GM23338 (cell line): ENCODE measurements at regions not wholly inside any gene's neighbourhood (a gene's known extent, or its start where the extent isn't known, plus 50 kb on each side); places are given as distances from the start of the nearest gene placed in this dataset.

Source experiments
- ATAC-seq: fragments of 200-7000 bp; cut with Tn5 transposase; 3 replicates; pipeline ENCODE4 v1.9.1; 2020
- DNase-seq: peaks from one replicate; pipeline ENCODE4 v3.0.0-alpha.2; 2015; ENCODE audit warnings: low spot score
- H2AFZ ChIP-seq: fragments of 200-600 bp; sonication (generic); 2 replicates; pipeline ENCODE4 v1.8.0; 2016; ENCODE audit warnings: antibody characterized with exemption, mild to moderate bottlenecking, moderate library complexity
- H3F3A ChIP-seq: fragments of 200-600 bp; sonication (generic); replicated peaks from 2 replicates; pipeline ENCODE4 v1.8.0; 2017; ENCODE audit warnings: antibody characterized with exemption, mixed run types, low read depth
- H3K27ac ChIP-seq: fragments of 200-600 bp; sonication (generic); 2 replicates; pipeline ENCODE4 v1.6.1; 2016; ENCODE audit warnings: low read depth
- H3K27me3 ChIP-seq: fragments of 200-600 bp; sonication (generic); 2 replicates; pipeline ENCODE4 v1.8.0; 2016; ENCODE audit warnings: mild to moderate bottlenecking, mixed run types, moderate library complexity; ENCODE audit not compliant: insufficient read depth
- H3K36me3 ChIP-seq: fragments of 200-600 bp; sonication (generic); 2 replicates; pipeline ENCODE4 v1.8.0; 2016; ENCODE audit warnings: mild to moderate bottlenecking; ENCODE audit not compliant: insufficient read depth
- H3K4me1 ChIP-seq: fragments of 200-600 bp; sonication (generic); 2 replicates; pipeline ENCODE4 v1.8.0; 2016; ENCODE audit warnings: mild to moderate bottlenecking, moderate library complexity; ENCODE audit not compliant: insufficient read depth
- H3K4me2 ChIP-seq: fragments of 200-600 bp; sonication (generic); 2 replicates; pipeline ENCODE4 v1.7.1; 2017; ENCODE audit warnings: mixed run types
- H3K4me3 ChIP-seq: fragments of 200-600 bp; sonication (generic); 2 replicates; pipeline ENCODE4 v1.6.1; 2016; ENCODE audit warnings: mixed run types
- H3K79me2 ChIP-seq: fragments of 200-600 bp; sonication (generic); replicated peaks from 2 replicates; pipeline ENCODE4 v1.8.0; 2017; ENCODE audit warnings: mild to moderate bottlenecking; ENCODE audit not compliant: insufficient read depth
- H3K9me2 ChIP-seq: fragments of 200-600 bp; sonication (generic); 2 replicates; pipeline ENCODE4 v1.8.0; 2017; ENCODE audit not compliant: insufficient read depth
- H4K20me1 ChIP-seq: fragments of 200-600 bp; sonication (generic); replicated peaks from 2 replicates; pipeline ENCODE4 v1.8.0; 2017; ENCODE audit warnings: mild to moderate bottlenecking; ENCODE audit not compliant: insufficient read depth
- H3K27ac Mint-ChIP-seq: 2 replicates; pipeline ENCODE4 v1.8.0; 2020; ENCODE audit warnings: inconsistent platforms, mild to moderate bottlenecking, moderate library complexity, mixed read lengths
- H3K27me3 Mint-ChIP-seq: 3 replicates; pipeline ENCODE4 v1.8.0; 2022; ENCODE audit warnings: low read depth, mild to moderate bottlenecking, moderate library complexity, mixed read lengths, inconsistent platforms; ENCODE audit not compliant: insufficient read depth, poor library complexity
- H3K36me3 Mint-ChIP-seq: 3 replicates; pipeline ENCODE4 v1.8.0; 2021; ENCODE audit warnings: low read depth, mild to moderate bottlenecking, inconsistent platforms, moderate library complexity, mixed read lengths
- H3K4me1 Mint-ChIP-seq: 3 replicates; pipeline ENCODE4 v1.8.0; 2020; ENCODE audit warnings: mild to moderate bottlenecking, inconsistent platforms, mixed read lengths
- H3K4me3 Mint-ChIP-seq: 3 replicates; pipeline ENCODE4 v1.8.0; 2021; ENCODE audit warnings: moderate library complexity, mild to moderate bottlenecking, inconsistent platforms, mixed read lengths
- H3K9me3 Mint-ChIP-seq: 3 replicates; pipeline ENCODE4 v1.8.0; 2020; ENCODE audit warnings: moderate library complexity, mild to moderate bottlenecking, inconsistent platforms, mixed read lengths
- CREB1 ChIP-seq: fragments of 250-450 bp; sonication (Bioruptor Pico); IDR thresholded peaks from 2 replicates; pipeline ENCODE4 v1.5.0; 2020; ENCODE audit warnings: low read depth, mild to moderate bottlenecking, moderate library complexity
- EZH2 ChIP-seq: fragments of 200-600 bp; sonication (generic); IDR thresholded peaks from one replicate; pipeline ENCODE4 v1.8.0; 2017; ENCODE audit warnings: antibody characterized with exemption, mild to moderate bottlenecking, low read depth; ENCODE audit not compliant: unreplicated experiment
- EZH2phosphoT487 ChIP-seq: fragments of 200-600 bp; sonication (generic); IDR thresholded peaks from one replicate; pipeline ENCODE4 v1.8.1; 2018; ENCODE audit warnings: antibody characterized with exemption; ENCODE audit not compliant: unreplicated experiment
- NANOG ChIP-seq: IDR thresholded peaks from 2 replicates; pipeline ENCODE4 v1.6.1; 2016; ENCODE audit warnings: antibody characterized with exemption, borderline replicate concordance
- POLR2AphosphoS5 ChIP-seq: IDR thresholded peaks from 2 replicates; pipeline ENCODE4 v1.6.1; 2016; ENCODE audit warnings: antibody characterized with exemption, low read depth
- STAT1 ChIP-seq: IDR thresholded peaks from one replicate; pipeline ENCODE4 v1.6.1; 2016; ENCODE audit warnings: antibody characterized with exemption; ENCODE audit not compliant: unreplicated experiment
- ZNF331 ChIP-seq: fragments of 250-450 bp; sonication (Bioruptor Pico); IDR thresholded peaks from 2 replicates; pipeline ENCODE4 v1.5.0; 2020; ENCODE audit warnings: low read depth, mild to moderate bottlenecking, moderate library complexity
- ZNF462 ChIP-seq: fragments of 250-450 bp; sonication (Bioruptor Pico); IDR thresholded peaks from 2 replicates; pipeline ENCODE4 v1.5.0; 2020; ENCODE audit warnings: mild to moderate bottlenecking, moderate library complexity

GRCh38 chr7:20839196-20839735 is 52.6 kb upstream of the SP8 start:
- no peak for ATAC-seq
- Mint-ChIP-seq H3K4me1 (peaks cover 1% of the 10 kb centered on the region; the same call in 2 of the 3 replicates), H3K4me3 (no peak overlapping the region), H3K36me3 (no peaks in the 10 kb centered on the region), H3K9me3 (no peaks in the 10 kb centered on the region), H3K27ac (no peak overlapping the region), H3K27me3 (no peaks in the 10 kb centered on the region)
- no peaks in the 10 kb centered on the region for H3K36me3 ChIP-seq
- no peak for DNase-seq
- no peaks in the 10 kb centered on the region for H3K27me3 ChIP-seq
- H3K4me3 ChIP-seq: no peak overlapping the region
- 0 out of 2 replicates have a peak, but pooled peaks cover 3% of the 10 kb centered on the region for H3K4me1 ChIP-seq
- H3K27ac ChIP-seq: no peak overlapping the region
- H4K20me1 ChIP-seq: no peaks in the 10 kb centered on the region
- H3K4me2 ChIP-seq: no peak overlapping the region
- no peaks in the 10 kb centered on the region for H3K9me2 ChIP-seq
- H3F3A ChIP-seq: no peaks in the 10 kb centered on the region
- no peak for TF ChIP-seq CREB1 (CRISPR knock-in tag)
- no peak for TF ChIP-seq EZH2phosphoT487
- no peak for TF ChIP-seq STAT1
- no peak for TF ChIP-seq ZNF462
- no peak for TF ChIP-seq ZNF331 (CRISPR knock-in tag)
- no peak for TF ChIP-seq NANOG
- TF ChIP-seq POLR2AphosphoS5: no peak
- TF ChIP-seq EZH2: no peak
- no peak overlapping the region for H2AFZ ChIP-seq
- H3K79me2 ChIP-seq: no peaks in the 10 kb centered on the region
